NT2/D1 (cell line): ENCODE measurements at regions not wholly inside any gene's neighbourhood (a gene's known extent, or its start where the extent isn't known, plus 50 kb on each side); places are given as distances from the start of the nearest gene placed in this dataset.

Source experiments
- SUZ12 ChIP-seq: IDR thresholded peaks from 2 replicates; pipeline ENCODE4 v1.6.1; 2011; ENCODE audit not compliant: insufficient read length, insufficient read depth; ENCODE audit errors: extremely low read depth
- YY1 ChIP-seq: IDR thresholded peaks from 2 replicates; pipeline ENCODE4 v1.6.1; 2011; ENCODE audit not compliant: insufficient read length, insufficient read depth
- ZNF274 ChIP-seq: IDR thresholded peaks from 2 replicates; pipeline ENCODE4 v1.6.1; 2011; ENCODE audit warnings: mild to moderate bottlenecking, low read depth, low read length

DNA sequence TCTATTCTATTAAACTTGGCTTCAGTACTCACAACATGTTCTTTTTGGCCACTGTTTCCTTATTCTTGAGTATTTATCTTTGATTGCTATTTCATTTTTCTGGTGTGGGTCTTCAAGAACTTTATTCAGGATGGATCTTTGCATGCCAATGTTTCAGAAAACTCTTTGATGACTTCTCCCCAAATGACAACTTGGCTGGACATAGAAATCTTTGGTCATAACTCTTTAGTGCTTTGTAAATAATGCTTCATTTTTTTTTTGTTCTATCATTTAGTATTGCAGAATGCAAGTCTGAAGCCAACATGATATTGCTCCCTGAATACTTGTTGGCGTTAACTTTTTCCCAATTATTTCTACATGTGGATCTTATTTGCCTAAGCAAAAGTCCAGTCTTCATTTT lies 103.6 kb upstream of the HS3ST2 start:
- TF ChIP-seq YY1 (no peak), SUZ12 (no peak), ZNF274 (no peak)
